ENCODE measurements at regions not wholly inside any gene's neighbourhood (a gene's known extent, or its start where the extent isn't known, plus 50 kb on each side); places are given as distances from the start of the nearest gene placed in this dataset.
A peak's percentile ranks its signal among the peaks of the same experiment; 100 is the strongest.

DNA sequence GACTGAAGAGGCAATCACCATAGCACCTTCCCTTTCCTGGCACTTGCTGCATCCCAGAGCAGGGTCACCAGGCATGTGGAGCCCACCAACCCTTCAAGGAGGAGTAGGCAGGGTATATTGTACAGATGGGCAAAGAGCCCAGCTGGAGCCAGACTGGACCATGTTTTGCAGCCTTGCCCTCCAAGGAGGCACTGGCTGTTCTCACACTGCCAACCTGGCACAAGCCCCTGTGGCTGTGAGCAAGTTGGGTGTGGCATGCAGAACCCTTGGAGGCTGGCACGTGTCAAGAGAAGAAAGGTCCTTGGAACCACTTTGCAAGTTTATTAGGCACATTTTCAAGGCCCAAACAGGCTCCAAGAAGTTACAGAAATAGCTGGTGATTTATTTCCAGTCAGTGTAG is 146.4 kb downstream of the FOXD2 start:
- H3K27ac Mint-ChIP-seq: no peak overlapping the region
- Histone ChIP-seq H3K23ac (ENCODE audit: insufficient read length, low read depth, low read length) (no peak overlapping the region), H3K79me1 (ENCODE audit: insufficient read depth, low read depth, low read length, poor library complexity, severe bottlenecking) (no peaks in the 10 kb centered on the region), H3K27ac (ENCODE audit: insufficient read length, low read depth, low read length) (no peak overlapping the region), H4K5ac (ENCODE audit: insufficient read length, low read depth, low read length) (no peak overlapping the region), H3K9me3 (ENCODE audit: control insufficient read depth, low read depth, low read length) (no peaks in the 10 kb centered on the region), H2AK5ac (ENCODE audit: insufficient read length, low read length) (no peak overlapping the region), H3K4me2 (ENCODE audit: insufficient read depth, insufficient read length, low read length) (no peak overlapping the region), H3K9ac (ENCODE audit: extremely low read depth, insufficient read length, low read length) (no peak overlapping the region), H3K23me2 (ENCODE audit: insufficient read length, low read depth, low read length, poor library complexity, severe bottlenecking) (no peaks in the 10 kb centered on the region), H2BK5ac (ENCODE audit: insufficient read length, low read length) (no peak overlapping the region), H4K20me1 (ENCODE audit: control insufficient read depth, insufficient read depth, insufficient read length) (no peaks in the 10 kb centered on the region), H3T11ph (ENCODE audit: low read length) (no peak overlapping the region), H4K91ac (ENCODE audit: insufficient read length, low read depth, low read length) (no peak overlapping the region), H2BK12ac (ENCODE audit: insufficient read length, low read depth, low read length) (no peak overlapping the region), H3K27me3 (ENCODE audit: insufficient read depth, low read length) (peaks cover 2% of the 10 kb centered on the region; the same call in 1 of the 2 replicates), H3K18ac (ENCODE audit: insufficient read length, low read depth, low read length) (no peak overlapping the region), H2BK120ac (ENCODE audit: low read depth, low read length, poor library complexity, severe bottlenecking) (no peak overlapping the region), H3K14ac (ENCODE audit: insufficient read depth, low read length) (no peak overlapping the region), H3K79me2 (ENCODE audit: insufficient read depth, low read length) (no peaks in the 10 kb centered on the region), H2BK15ac (ENCODE audit: low read depth, low read length) (no peak overlapping the region), H4K8ac (replicated peaks; ENCODE audit: insufficient read length, low read depth, low read length) (no peak overlapping the region), H2AFZ (ENCODE audit: low read length) (no peak overlapping the region), H3K56ac (ENCODE audit: insufficient read length, low read depth, low read length) (no peak overlapping the region), H3K4me1 (ENCODE audit: insufficient read depth, low read length) (peaks cover 3% of the 10 kb centered on the region; the same call in 1 of the 2 replicates), H3K4ac (ENCODE audit: low read depth, low read length) (no peak overlapping the region), H2BK20ac (ENCODE audit: low read depth, low read length, poor library complexity, severe bottlenecking) (no peak overlapping the region)
- peaks cover 6 to 8% of the 10 kb centered on the region in 2 experiments for H3K4me1 Mint-ChIP-seq
- no peaks in the 10 kb centered on the region for H3K9me3 Mint-ChIP-seq
- peaks cover 29% of the 10 kb centered on the region for H3K27me3 Mint-ChIP-seq (ENCODE audit: low read depth)
- no peaks in the 10 kb centered on the region for H3K36me3 Mint-ChIP-seq (ENCODE audit: insufficient read depth in 1 of 3, low read depth in 3 of 3)
- peak; percentile 6 for DNase-seq
- no peak overlapping the region for H3K4me3 Mint-ChIP-seq
- TF ChIP-seq, protein P1, sequence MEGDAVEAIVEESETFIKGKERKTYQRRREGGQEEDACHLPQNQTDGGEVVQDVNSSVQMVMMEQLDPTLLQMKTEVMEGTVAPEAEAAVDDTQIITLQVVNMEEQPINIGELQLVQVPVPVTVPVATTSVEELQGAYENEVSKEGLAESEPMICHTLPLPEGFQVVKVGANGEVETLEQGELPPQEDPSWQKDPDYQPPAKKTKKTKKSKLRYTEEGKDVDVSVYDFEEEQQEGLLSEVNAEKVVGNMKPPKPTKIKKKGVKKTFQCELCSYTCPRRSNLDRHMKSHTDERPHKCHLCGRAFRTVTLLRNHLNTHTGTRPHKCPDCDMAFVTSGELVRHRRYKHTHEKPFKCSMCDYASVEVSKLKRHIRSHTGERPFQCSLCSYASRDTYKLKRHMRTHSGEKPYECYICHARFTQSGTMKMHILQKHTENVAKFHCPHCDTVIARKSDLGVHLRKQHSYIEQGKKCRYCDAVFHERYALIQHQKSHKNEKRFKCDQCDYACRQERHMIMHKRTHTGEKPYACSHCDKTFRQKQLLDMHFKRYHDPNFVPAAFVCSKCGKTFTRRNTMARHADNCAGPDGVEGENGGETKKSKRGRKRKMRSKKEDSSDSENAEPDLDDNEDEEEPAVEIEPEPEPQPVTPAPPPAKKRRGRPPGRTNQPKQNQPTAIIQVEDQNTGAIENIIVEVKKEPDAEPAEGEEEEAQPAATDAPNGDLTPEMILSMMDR (conservative IDR thresholded peaks at IDR 0.05): no peak
- no CpG with 5 or more reads among the region's 1 CpG for WGBS (ENCODE audit: extremely low coverage, insufficient read length, low lambda C conversion rate)

Measured in H9 (cell line).